ENCODE measurements at regions not wholly inside any gene's neighbourhood (a gene's known extent, or its start where the extent isn't known, plus 50 kb on each side); places are given as distances from the start of the nearest gene placed in this dataset.
A peak's percentile ranks its signal among the peaks of the same experiment; 100 is the strongest.
"Not testable (repeated sequence)": the region's sequence is repeated elsewhere in the genome, so short reads cannot be mapped to it uniquely, and the experiment has no call there.

DNA sequence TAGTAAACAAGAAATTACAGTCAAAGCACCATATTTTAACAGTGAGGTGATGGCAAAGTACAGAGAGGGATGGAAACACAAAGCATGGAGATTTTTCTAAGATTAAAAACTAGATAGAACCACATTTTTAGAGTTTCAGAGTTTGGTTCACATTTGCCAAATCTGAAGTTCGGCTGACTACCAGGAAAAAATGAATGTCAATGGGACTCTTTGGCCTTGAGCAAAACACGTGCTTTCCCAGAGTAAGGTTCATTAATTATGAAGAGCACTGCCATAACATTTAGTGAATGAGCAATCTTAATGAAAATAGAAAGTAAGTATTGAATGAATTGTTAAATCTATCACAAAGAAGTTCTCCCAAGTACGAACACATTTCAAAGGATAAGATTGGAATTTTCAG lies 571.2 kb upstream of the VRK2 start:
- no peak overlapping the region for H3K9ac ChIP-seq (ENCODE audit: low read length)
- no peaks in the 10 kb centered on the region for H3K27me3 ChIP-seq (ENCODE audit: control insufficient read depth, insufficient read depth, low read length)
- no peaks in the 10 kb centered on the region for H3K9me3 ChIP-seq (ENCODE audit: control insufficient read depth, low read length)
- no peaks in the 10 kb centered on the region for H3K36me3 ChIP-seq (ENCODE audit: control insufficient read depth, insufficient read depth, low read length)
- H3K4me1 ChIP-seq (ENCODE audit: control insufficient read depth, insufficient read depth, low read length): no peaks in the 10 kb centered on the region
- H3K4me3 ChIP-seq (ENCODE audit: low read length): no peak overlapping the region

DNA sequence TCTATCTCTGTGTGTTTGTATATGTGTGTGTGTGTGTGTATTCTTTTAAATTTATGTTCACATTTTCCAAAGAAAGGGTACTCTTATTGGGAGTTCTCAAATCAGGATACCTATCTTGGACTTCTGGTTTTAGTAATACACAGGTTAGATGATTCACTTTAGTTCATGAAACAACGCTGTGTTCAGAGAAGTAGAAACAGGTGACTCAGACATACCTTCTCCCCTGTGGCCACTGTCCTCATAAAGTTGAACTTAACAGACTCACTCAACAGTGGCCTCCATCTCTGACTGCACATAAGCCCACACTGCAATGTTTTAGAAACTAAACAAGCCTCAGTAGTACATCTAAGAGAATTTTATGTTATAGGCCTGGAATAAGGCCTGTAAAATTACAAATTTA lies 566.6 kb upstream of the VRK2 start:
- Histone ChIP-seq H3K9ac (ENCODE audit: low read length) (no peak overlapping the region), H3K4me3 (ENCODE audit: low read length) (no peak overlapping the region), H3K4me1 (ENCODE audit: control insufficient read depth, insufficient read depth, low read length) (no peaks in the 10 kb centered on the region), H3K27me3 (ENCODE audit: control insufficient read depth, insufficient read depth, low read length) (no peaks in the 10 kb centered on the region), H3K9me3 (ENCODE audit: control insufficient read depth, low read length) (no peaks in the 10 kb centered on the region), H3K36me3 (ENCODE audit: control insufficient read depth, insufficient read depth, low read length) (no peaks in the 10 kb centered on the region)

DNA sequence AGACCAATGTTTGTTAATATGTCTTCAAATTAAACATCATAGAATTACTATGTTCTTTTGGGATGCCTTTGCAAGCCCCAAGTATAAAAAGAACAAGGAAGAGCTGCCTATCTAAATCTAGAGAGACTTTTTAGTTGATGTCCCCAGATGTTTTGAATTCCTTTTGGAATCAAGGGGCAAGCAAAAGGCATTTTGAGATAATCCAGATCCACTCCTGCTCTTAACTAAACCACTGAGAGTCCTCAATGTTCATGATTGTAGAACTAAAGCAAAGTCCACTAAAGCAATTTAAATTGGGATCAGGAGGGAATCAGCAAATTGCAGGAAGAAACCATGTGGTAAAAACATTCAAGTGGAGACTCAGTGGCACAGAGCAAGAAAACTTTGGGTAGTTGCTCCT lies 558.5 kb upstream of the VRK2 start:
- Histone ChIP-seq H3K36me3 (ENCODE audit: control insufficient read depth, insufficient read depth, low read length) (no peaks in the 10 kb centered on the region), H3K27me3 (ENCODE audit: control insufficient read depth, insufficient read depth, low read length) (no peaks in the 10 kb centered on the region), H3K4me3 (ENCODE audit: low read length) (no peak overlapping the region), H3K9me3 (ENCODE audit: control insufficient read depth, low read length) (no peaks in the 10 kb centered on the region), H3K4me1 (ENCODE audit: control insufficient read depth, insufficient read depth, low read length) (no peaks in the 10 kb centered on the region), H3K9ac (ENCODE audit: low read length) (no peak overlapping the region)

DNA sequence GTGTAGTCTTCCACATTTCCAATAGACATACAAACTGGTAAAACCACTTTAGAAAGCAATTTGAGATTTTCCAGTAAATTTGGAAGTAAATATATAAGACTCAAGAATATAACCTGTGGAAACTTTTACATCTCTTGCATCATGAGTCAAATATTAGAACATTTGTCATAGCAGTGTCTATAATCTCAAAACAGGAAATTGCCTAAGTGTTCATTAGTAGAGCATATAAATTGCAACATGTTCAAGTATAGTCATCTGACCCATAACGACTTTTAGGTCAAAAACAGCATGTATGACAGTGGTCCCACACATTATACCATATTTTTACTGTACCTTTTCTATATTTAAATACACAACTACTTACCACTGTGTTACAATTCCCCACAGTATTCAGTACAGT lies 555.9 kb upstream of the VRK2 start:
- no peak overlapping the region for H3K9ac ChIP-seq (ENCODE audit: low read length)
- H3K4me3 ChIP-seq (ENCODE audit: low read length): no peak overlapping the region
- H3K36me3 ChIP-seq (ENCODE audit: control insufficient read depth, insufficient read depth, low read length): no peaks in the 10 kb centered on the region
- H3K9me3 ChIP-seq (ENCODE audit: control insufficient read depth, low read length): no peaks in the 10 kb centered on the region
- no peaks in the 10 kb centered on the region for H3K4me1 ChIP-seq (ENCODE audit: control insufficient read depth, insufficient read depth, low read length)
- H3K27me3 ChIP-seq (ENCODE audit: control insufficient read depth, insufficient read depth, low read length): no peaks in the 10 kb centered on the region

DNA sequence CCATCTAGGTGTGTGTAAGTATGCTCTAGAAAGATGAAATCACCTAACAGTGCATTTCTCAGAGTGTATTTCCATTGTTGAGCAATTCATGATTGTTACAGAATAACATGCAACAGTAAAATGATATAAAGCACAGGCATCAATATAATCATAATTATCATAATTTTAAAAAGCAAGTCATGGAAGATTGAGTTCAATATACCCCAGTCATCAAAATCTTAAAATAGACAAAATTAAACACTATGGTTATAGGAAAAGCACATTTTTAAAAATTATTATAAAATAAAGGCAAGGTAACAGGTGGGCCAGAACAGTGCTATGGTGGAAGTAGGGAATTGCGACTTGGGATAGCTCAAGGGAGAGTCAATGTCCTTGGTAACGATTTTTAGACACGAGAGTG lies 555.4 kb upstream of the VRK2 start:
- Histone ChIP-seq H3K4me1 (ENCODE audit: control insufficient read depth, insufficient read depth, low read length) (no peaks in the 10 kb centered on the region), H3K9ac (ENCODE audit: low read length) (no peak overlapping the region), H3K27me3 (ENCODE audit: control insufficient read depth, insufficient read depth, low read length) (no peaks in the 10 kb centered on the region), H3K4me3 (ENCODE audit: low read length) (no peak overlapping the region), H3K9me3 (ENCODE audit: control insufficient read depth, low read length) (no peaks in the 10 kb centered on the region), H3K36me3 (ENCODE audit: control insufficient read depth, insufficient read depth, low read length) (no peaks in the 10 kb centered on the region)

DNA sequence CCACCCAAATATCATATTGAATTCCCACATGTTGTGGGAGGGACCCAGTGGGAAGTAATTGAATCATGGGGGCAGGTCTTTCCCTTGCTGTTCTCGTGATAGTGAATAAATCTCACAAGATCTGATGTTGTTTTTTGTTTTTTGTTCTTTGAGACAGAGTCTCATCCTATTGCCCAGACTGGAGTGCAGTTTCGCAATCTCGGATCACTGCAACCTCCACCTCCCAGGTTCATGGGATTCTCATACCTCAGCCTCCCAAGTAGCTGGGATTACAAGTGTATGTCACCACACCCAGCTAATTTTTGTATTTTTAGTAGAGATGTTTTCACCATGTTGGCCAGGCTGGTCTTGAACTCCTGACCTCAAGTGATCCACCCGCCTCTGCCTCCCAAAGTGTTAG lies 552.6 kb upstream of the VRK2 start:
- H3K36me3 ChIP-seq (ENCODE audit: control insufficient read depth, insufficient read depth, low read length); H3K4me3 ChIP-seq (ENCODE audit: low read length); H3K9me3 ChIP-seq (ENCODE audit: control insufficient read depth, low read length); H3K27me3 ChIP-seq (ENCODE audit: control insufficient read depth, insufficient read depth, low read length); H3K9ac ChIP-seq (ENCODE audit: low read length); H3K4me1 ChIP-seq (ENCODE audit: control insufficient read depth, insufficient read depth, low read length): not testable (repeated sequence)

DNA sequence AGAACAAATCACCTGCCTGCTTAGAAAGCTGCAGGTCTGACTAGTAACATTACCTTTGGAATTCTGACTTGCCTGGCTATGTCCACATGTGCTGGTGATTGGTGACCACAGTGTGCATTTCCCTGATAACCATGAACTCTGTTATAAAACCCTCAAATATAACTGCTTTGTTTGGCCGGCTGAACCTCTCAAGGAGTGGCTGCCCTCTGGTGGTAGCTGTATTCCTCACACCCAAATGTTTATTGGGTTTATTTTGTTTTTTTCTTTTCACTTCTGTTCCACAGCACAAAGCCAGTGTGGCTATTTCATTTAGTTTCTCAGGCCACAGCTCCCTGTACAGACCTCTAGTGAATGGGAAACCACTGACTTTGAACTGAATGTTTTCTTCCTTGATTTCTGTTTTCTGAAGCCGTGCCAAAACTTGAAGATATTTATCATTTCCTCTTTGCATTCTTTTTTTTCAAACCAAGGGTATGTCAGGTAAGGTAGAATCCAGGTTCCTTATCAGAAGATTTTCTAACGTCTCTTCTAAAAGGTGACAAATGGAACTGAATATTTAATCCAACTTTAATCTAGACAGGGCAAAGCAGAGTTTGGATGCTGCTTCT lies 549.0 kb upstream of the VRK2 start:
- Histone ChIP-seq H3K36me3 (ENCODE audit: control insufficient read depth, insufficient read depth, low read length) (no peaks in the 10 kb centered on the region), H3K4me3 (ENCODE audit: low read length) (no peak overlapping the region), H3K9me3 (ENCODE audit: control insufficient read depth, low read length) (no peaks in the 10 kb centered on the region), H3K9ac (ENCODE audit: low read length) (peak overlapping the region; percentile 29), H3K27me3 (ENCODE audit: control insufficient read depth, insufficient read depth, low read length) (no peaks in the 10 kb centered on the region), H3K4me1 (ENCODE audit: control insufficient read depth, insufficient read depth, low read length) (no peaks in the 10 kb centered on the region)

DNA sequence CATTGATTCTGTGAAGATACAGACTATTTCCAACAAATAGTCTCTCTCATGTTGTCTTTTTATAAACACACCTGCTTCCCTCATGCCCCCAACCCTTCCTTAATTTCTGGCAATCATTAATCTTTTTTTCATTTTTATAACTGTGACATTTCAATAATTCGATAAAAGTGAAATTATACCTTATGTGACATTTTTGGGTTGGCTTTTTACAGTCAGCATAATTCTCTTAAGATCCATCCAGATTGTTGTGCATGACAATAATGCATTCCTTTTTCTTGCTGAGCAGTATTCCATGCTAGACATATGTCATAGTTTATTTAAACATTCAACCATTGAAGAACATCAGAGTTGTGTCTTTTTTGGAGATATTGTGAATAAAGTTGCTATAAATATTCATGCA lies 541.8 kb upstream of the VRK2 start:
- no peaks in the 10 kb centered on the region for H3K36me3 ChIP-seq (ENCODE audit: control insufficient read depth, insufficient read depth, low read length)
- no peak overlapping the region for H3K4me3 ChIP-seq (ENCODE audit: low read length)
- H3K9ac ChIP-seq (ENCODE audit: low read length): no peak overlapping the region
- no peaks in the 10 kb centered on the region for H3K4me1 ChIP-seq (ENCODE audit: control insufficient read depth, insufficient read depth, low read length)
- H3K27me3 ChIP-seq (ENCODE audit: control insufficient read depth, insufficient read depth, low read length): no peaks in the 10 kb centered on the region
- no peaks in the 10 kb centered on the region for H3K9me3 ChIP-seq (ENCODE audit: control insufficient read depth, low read length)

DNA sequence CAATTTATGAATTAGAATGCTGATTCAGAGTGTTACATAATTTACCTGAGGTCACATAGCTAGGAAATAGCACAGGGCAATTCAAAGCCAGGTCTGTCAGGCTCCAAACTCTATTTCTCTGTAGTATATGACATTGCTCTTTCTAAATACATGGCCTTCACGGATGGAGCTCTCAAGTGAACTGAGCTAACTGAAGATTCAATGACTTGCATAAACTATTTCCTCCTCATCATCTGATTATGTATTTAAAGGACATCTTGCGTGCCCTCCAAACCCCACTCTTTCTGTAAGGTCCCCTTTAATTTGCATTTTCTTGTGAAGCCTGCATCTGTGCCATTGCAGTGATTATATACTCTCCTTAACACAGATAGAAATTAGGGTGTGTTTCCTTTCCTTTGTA lies 537.4 kb upstream of the VRK2 start:
- Histone ChIP-seq H3K9me3 (ENCODE audit: control insufficient read depth, low read length) (no peaks in the 10 kb centered on the region), H3K27me3 (ENCODE audit: control insufficient read depth, insufficient read depth, low read length) (no peaks in the 10 kb centered on the region)

DNA sequence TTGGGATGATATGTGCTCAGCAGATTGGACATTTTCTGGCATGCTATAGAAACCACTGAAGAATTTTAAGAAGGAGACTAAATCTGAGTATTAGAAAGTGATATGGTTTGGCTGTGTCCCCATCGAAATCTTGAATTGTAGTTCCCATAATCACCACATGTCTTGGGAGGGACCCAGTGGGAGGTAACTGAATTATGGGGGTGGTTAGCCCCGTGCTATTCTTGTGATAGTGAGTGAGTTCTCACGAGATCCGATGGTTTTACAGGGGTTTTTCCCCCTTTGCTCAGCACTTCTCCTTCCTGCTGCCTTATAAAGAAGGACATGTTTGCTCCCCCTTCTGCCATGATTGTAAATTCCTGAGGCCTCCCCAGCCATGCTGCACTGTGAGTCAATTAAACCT lies 535.9 kb upstream of the VRK2 start:
- Histone ChIP-seq H3K4me1 (ENCODE audit: control insufficient read depth, insufficient read depth, low read length) (no peaks in the 10 kb centered on the region), H3K9ac (ENCODE audit: low read length) (no peak overlapping the region), H3K9me3 (ENCODE audit: control insufficient read depth, low read length) (no peaks in the 10 kb centered on the region), H3K4me3 (ENCODE audit: low read length) (no peak overlapping the region), H3K27me3 (ENCODE audit: control insufficient read depth, insufficient read depth, low read length) (no peaks in the 10 kb centered on the region), H3K36me3 (ENCODE audit: control insufficient read depth, insufficient read depth, low read length) (no peaks in the 10 kb centered on the region)

More for the DNA sequence above, 537.4 kb upstream of the VRK2 start:
- Histone ChIP-seq H3K9ac (ENCODE audit: low read length) (no peak overlapping the region), H3K36me3 (ENCODE audit: control insufficient read depth, insufficient read depth, low read length) (no peaks in the 10 kb centered on the region), H3K4me3 (ENCODE audit: low read length) (no peak overlapping the region), H3K4me1 (ENCODE audit: control insufficient read depth, insufficient read depth, low read length) (no peaks in the 10 kb centered on the region)

DNA sequence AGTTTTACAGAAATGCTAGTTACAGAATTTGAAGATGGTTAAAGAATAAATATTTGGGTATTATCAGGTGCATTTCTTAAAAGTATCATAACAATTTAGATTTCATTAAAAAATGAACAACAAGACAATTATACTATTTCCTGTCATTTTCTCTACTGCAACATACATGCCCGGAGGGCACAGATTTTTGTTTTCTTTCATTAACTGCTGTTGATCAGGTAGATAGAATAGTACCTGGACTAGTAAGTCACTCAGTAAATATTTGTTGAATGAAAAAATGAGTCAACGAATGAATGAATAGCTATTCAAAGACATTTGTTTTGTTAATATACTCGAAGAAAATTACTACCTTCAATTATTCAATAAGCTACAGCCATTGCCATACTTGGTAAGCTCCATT lies 531.2 kb upstream of the VRK2 start:
- Histone ChIP-seq H3K9me3 (ENCODE audit: control insufficient read depth, low read length) (no peaks in the 10 kb centered on the region), H3K36me3 (ENCODE audit: control insufficient read depth, insufficient read depth, low read length) (no peaks in the 10 kb centered on the region), H3K4me3 (ENCODE audit: low read length) (no peak overlapping the region), H3K9ac (ENCODE audit: low read length) (no peak overlapping the region), H3K27me3 (ENCODE audit: control insufficient read depth, insufficient read depth, low read length) (no peaks in the 10 kb centered on the region), H3K4me1 (ENCODE audit: control insufficient read depth, insufficient read depth, low read length) (no peaks in the 10 kb centered on the region)

DNA sequence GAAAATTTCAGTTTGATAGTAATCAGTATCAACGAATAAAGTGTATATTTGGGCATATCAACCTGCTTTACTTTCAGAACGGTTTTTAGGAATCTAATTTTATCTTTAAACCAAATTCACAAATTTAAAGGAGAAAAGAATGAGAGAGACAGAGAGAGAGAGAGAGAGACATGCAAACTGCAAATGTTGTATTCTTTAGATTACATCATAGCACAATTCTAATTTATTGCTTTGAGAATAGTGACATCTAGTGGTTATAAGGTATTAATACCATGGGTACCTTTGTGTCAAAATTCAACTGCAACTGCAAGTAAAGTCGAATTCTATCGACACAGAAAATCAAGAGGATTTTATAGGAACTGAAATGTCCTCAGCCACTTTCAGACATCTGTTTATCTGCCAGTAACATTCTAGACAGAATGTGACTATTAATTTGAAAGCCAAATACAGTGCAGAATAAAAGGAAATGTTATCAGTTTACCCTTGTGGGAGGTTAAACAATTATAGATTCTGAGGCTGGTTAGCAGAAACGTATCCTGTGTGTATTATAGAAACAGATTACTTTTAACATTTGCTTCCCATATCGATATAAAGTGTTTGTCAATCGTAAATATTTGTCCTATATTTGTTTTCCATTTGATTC lies 529.8 kb upstream of the VRK2 start:
- Histone ChIP-seq H3K9ac (ENCODE audit: low read length) (no peak overlapping the region), H3K27me3 (ENCODE audit: control insufficient read depth, insufficient read depth, low read length) (no peaks in the 10 kb centered on the region), H3K36me3 (ENCODE audit: control insufficient read depth, insufficient read depth, low read length) (no peaks in the 10 kb centered on the region), H3K4me3 (ENCODE audit: low read length) (no peak overlapping the region), H3K4me1 (ENCODE audit: control insufficient read depth, insufficient read depth, low read length) (no peaks in the 10 kb centered on the region), H3K9me3 (ENCODE audit: control insufficient read depth, low read length) (no peaks in the 10 kb centered on the region)

DNA sequence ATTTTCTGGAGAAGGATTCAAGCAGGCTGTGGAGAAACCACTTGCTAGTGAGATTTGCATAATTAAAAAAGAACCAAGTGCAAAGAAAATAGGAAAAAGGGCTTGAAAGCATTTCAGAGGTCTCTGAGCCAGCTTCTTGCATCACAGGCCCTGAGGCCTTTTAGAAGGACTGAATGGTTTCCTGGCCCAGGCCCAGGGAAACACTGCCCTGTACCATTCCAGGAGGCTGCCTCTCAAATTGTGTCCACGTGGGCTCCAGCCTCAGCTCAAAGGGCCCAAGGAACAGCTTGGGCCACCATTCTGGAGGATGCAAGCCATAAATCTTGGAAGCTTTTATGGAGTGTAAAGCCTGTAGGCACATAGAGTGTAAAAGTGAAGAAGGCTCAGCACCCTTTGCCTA lies 523.3 kb upstream of the VRK2 start:
- Histone ChIP-seq H3K9me3 (ENCODE audit: control insufficient read depth, low read length) (no peaks in the 10 kb centered on the region), H3K4me1 (ENCODE audit: control insufficient read depth, insufficient read depth, low read length) (no peaks in the 10 kb centered on the region), H3K36me3 (ENCODE audit: control insufficient read depth, insufficient read depth, low read length) (no peaks in the 10 kb centered on the region), H3K27me3 (ENCODE audit: control insufficient read depth, insufficient read depth, low read length) (no peaks in the 10 kb centered on the region), H3K4me3 (ENCODE audit: low read length) (no peak overlapping the region), H3K9ac (ENCODE audit: low read length) (no peak overlapping the region)

All from mucosa of stomach (tissue), 1 donor.